CD8-positive, alpha-beta memory T cell (primary cell): ENCODE measurements at regions not wholly inside any gene's neighbourhood (a gene's known extent, or its start where the extent isn't known, plus 50 kb on each side); places are given as distances from the start of the nearest gene placed in this dataset.

Source experiments
- CTCF ChIA-PET: fragments of 350-600 bp; sonication (Branson Sonifier 250); formaldehyde crosslinking; loops from one replicate; lab custom pipeline; 2021; ENCODE audit warnings: antibody characterized with exemption; lab: Charles Lee
- POLR2A ChIA-PET: fragments of 350-600 bp; sonication (Branson Sonifier 250); formaldehyde crosslinking; loops from one replicate; lab custom pipeline; 2021; ENCODE audit warnings: antibody characterized with exemption; lab: Charles Lee
- DNase-seq, 5 donors: peaks; one replicate each; pipeline versions ENCODE4 v3.0.0 to v3.0.0-alpha.2; 2020 to 2022; ENCODE audit warnings: mixed read lengths in 1 of 5
- H3K27ac ChIP-seq: one replicate; pipeline ENCODE4 v1.7.0; 2013; ENCODE audit warnings: low read depth, mild to moderate bottlenecking, low read length, moderate library complexity
- H3K27me3 ChIP-seq: 2 replicates; pipeline ENCODE4 v1.7.0; 2013; ENCODE audit warnings: low read length, mild to moderate bottlenecking; ENCODE audit not compliant: insufficient read depth, poor library complexity, severe bottlenecking
- H3K36me3 ChIP-seq: 2 replicates; pipeline ENCODE4 v1.7.0; 2013; ENCODE audit warnings: mild to moderate bottlenecking, low read length, moderate library complexity; ENCODE audit not compliant: insufficient read depth
- H3K4me1 ChIP-seq: 2 replicates; pipeline ENCODE4 v1.7.0; 2013; ENCODE audit warnings: mild to moderate bottlenecking, low read length, moderate library complexity; ENCODE audit not compliant: insufficient read depth
- H3K4me3 ChIP-seq: 2 replicates; pipeline ENCODE4 v1.7.0; 2013; ENCODE audit warnings: mild to moderate bottlenecking, low read length
- H3K9me3 ChIP-seq: 2 replicates; pipeline ENCODE4 v1.7.0; 2013; ENCODE audit warnings: mild to moderate bottlenecking, low read length
- H3K27ac Mint-ChIP-seq, 8 donors: one replicate each; pipeline ENCODE4 v1.8.0; 2020 to 2021; ENCODE audit warnings: mixed read lengths in 8 of 8, mild to moderate bottlenecking in 6 of 8, inconsistent platforms in 3 of 8, moderate library complexity in 3 of 8
- H3K27me3 Mint-ChIP-seq, 2 donors: one replicate each; pipeline ENCODE4 v1.8.0; 2020 to 2021; ENCODE audit warnings: mixed read lengths in 2 of 2, mild to moderate bottlenecking in 1 of 2, moderate library complexity in 1 of 2
- H3K36me3 Mint-ChIP-seq, 3 donors: one replicate each; pipeline ENCODE4 v1.8.0; 2020 to 2021; ENCODE audit warnings: mixed read lengths in 3 of 3, inconsistent platforms in 1 of 3, mild to moderate bottlenecking in 1 of 3
- H3K4me1 Mint-ChIP-seq, 3 donors: one replicate each; pipeline ENCODE4 v1.8.0; 2020 to 2021; ENCODE audit warnings: mixed read lengths in 3 of 3, inconsistent platforms in 1 of 3, mild to moderate bottlenecking in 1 of 3
- H3K4me3 Mint-ChIP-seq, 7 donors: one replicate each; pipeline ENCODE4 v1.8.0; 2020 to 2021; ENCODE audit warnings: mixed read lengths in 7 of 7, mild to moderate bottlenecking in 6 of 7, moderate library complexity in 4 of 7, inconsistent platforms in 2 of 7
- H3K9me3 Mint-ChIP-seq, 5 donors: one replicate each; pipeline ENCODE4 v1.8.0; 2020 to 2022; ENCODE audit warnings: mixed read lengths in 5 of 5, mild to moderate bottlenecking in 3 of 5, moderate library complexity in 2 of 5, inconsistent platforms in 1 of 5

GRCh38 chr11:116636341-116636929 lies 136.4 kb downstream of the BUD13 start:
- H3K27ac Mint-ChIP-seq, result no peak overlapping the region
- no peaks in the 10 kb centered on the region for H3K4me1 ChIP-seq
- H3K27me3 ChIP-seq, result no peaks in the 10 kb centered on the region
- no peaks in the 10 kb centered on the region for H3K4me1 Mint-ChIP-seq
- H3K9me3 Mint-ChIP-seq, result peaks cover 0 to 3% (median 0%) of the 10 kb centered on the region in 5 donors
- H3K4me3 ChIP-seq, result no peak overlapping the region
- no peak for DNase-seq
- peaks cover 8 to 31% of the 10 kb centered on the region in 2 donors for H3K27me3 Mint-ChIP-seq
- H3K4me3 Mint-ChIP-seq, result no peak overlapping the region
- no peaks in the 10 kb centered on the region for H3K9me3 ChIP-seq
- ChIA-PET POLR2A (no interaction called here), CTCF (no interaction called here)
- no peak overlapping the region for H3K27ac ChIP-seq
- no peaks in the 10 kb centered on the region for H3K36me3 ChIP-seq
- H3K36me3 Mint-ChIP-seq, result no peaks in the 10 kb centered on the region

GRCh38 chr11:116631201-116631600 lies 141.6 kb downstream of the BUD13 start:
- no peaks in the 10 kb centered on the region for H3K36me3 ChIP-seq
- H3K4me1 Mint-ChIP-seq, result no peaks in the 10 kb centered on the region
- H3K9me3 ChIP-seq, result no peaks in the 10 kb centered on the region
- H3K27ac ChIP-seq, result no peak overlapping the region
- no peak overlapping the region for H3K4me3 Mint-ChIP-seq
- H3K27ac Mint-ChIP-seq, result no peak overlapping the region
- H3K4me1 ChIP-seq, result no peaks in the 10 kb centered on the region
- peaks cover 8 to 34% of the 10 kb centered on the region in 2 donors for H3K27me3 Mint-ChIP-seq
- POLR2A ChIA-PET, result no interaction called here
- no peaks in the 10 kb centered on the region for H3K36me3 Mint-ChIP-seq
- H3K9me3 Mint-ChIP-seq, result peaks cover 0 to 5% (median 3%) of the 10 kb centered on the region in 5 donors
- CTCF ChIA-PET, result no interaction called here
- DNase-seq, result no peak
- no peaks in the 10 kb centered on the region for H3K27me3 ChIP-seq
- H3K4me3 ChIP-seq, result no peak overlapping the region

GRCh38 chr11:116618461-116618860 lies 154.3 kb downstream of the BUD13 start:
- CTCF ChIA-PET, result no interaction called here
- H3K4me3 ChIP-seq, result no peak overlapping the region
- H3K27ac ChIP-seq, result no peak overlapping the region
- H3K4me1 ChIP-seq, result no peaks in the 10 kb centered on the region
- Mint-ChIP-seq H3K36me3 (no peaks in the 10 kb centered on the region), H3K4me1 (no peaks in the 10 kb centered on the region), H3K27me3 (peaks cover 2 to 30% of the 10 kb centered on the region in 2 donors), H3K9me3 (no peaks in the 10 kb centered on the region), H3K27ac (no peak overlapping the region), H3K4me3 (no peak overlapping the region)
- no peaks in the 10 kb centered on the region for H3K27me3 ChIP-seq
- no peak for DNase-seq
- H3K36me3 ChIP-seq, result no peaks in the 10 kb centered on the region
- POLR2A ChIA-PET, result no interaction called here
- no peaks in the 10 kb centered on the region for H3K9me3 ChIP-seq

GRCh38 chr11:116615211-116615865 lies 157.4 kb downstream of the BUD13 start:
- H3K27ac ChIP-seq, result no peak overlapping the region
- Mint-ChIP-seq H3K27me3 (peaks cover 0 to 27% of the 10 kb centered on the region in 2 donors), H3K36me3 (no peaks in the 10 kb centered on the region), H3K27ac (peak overlapping the region in 1 of 8 donors; percentile 64), H3K9me3 (peaks cover 0 to 2% (median 0%) of the 10 kb centered on the region in 5 donors), H3K4me1 (no peaks in the 10 kb centered on the region), H3K4me3 (no peak overlapping the region)
- H3K27me3 ChIP-seq, result no peaks in the 10 kb centered on the region
- no peak overlapping the region for H3K4me3 ChIP-seq
- no peaks in the 10 kb centered on the region for H3K36me3 ChIP-seq
- ChIA-PET POLR2A (no interaction called here), CTCF (no interaction called here)
- DNase-seq, result no peak
- no peaks in the 10 kb centered on the region for H3K9me3 ChIP-seq
- H3K4me1 ChIP-seq, result no peaks in the 10 kb centered on the region

- CTCF ChIA-PET, result no interaction called here
- Mint-ChIP-seq H3K36me3 (no peaks in the 10 kb centered on the region), H3K27me3 (peaks cover 3 to 26% of the 10 kb centered on the region in 2 donors), H3K4me3 (no peak overlapping the region), H3K9me3 (peaks cover 0 to 2% (median 0%) of the 10 kb centered on the region in 5 donors), H3K27ac (no peak overlapping the region), H3K4me1 (no peaks in the 10 kb centered on the region)
- Histone ChIP-seq H3K36me3 (no peaks in the 10 kb centered on the region), H3K27ac (no peak overlapping the region), H3K4me1 (no peaks in the 10 kb centered on the region), H3K4me3 (no peak overlapping the region), H3K27me3 (no peaks in the 10 kb centered on the region), H3K9me3 (no peaks in the 10 kb centered on the region)
- POLR2A ChIA-PET, result no interaction called here
- DNase-seq, result no peak
Measured at GRCh38 chr11:116614306-116615210, 158.2 kb downstream of the BUD13 start.

GRCh38 chr11:116613206-116613875 lies 159.4 kb downstream of the BUD13 start:
- Histone ChIP-seq H3K9me3 (no peaks in the 10 kb centered on the region), H3K4me3 (no peak overlapping the region), H3K27me3 (no peaks in the 10 kb centered on the region), H3K4me1 (no peaks in the 10 kb centered on the region), H3K27ac (no peak overlapping the region), H3K36me3 (no peaks in the 10 kb centered on the region)
- Mint-ChIP-seq H3K27me3 (peaks cover 7 to 32% of the 10 kb centered on the region in 2 donors), H3K36me3 (no peaks in the 10 kb centered on the region), H3K4me3 (no peak overlapping the region), H3K27ac (peak overlapping the region in 1 of 8 donors; percentile 75), H3K9me3 (peaks cover 0 to 2% (median 0%) of the 10 kb centered on the region in 5 donors), H3K4me1 (no peaks in the 10 kb centered on the region)
- ChIA-PET POLR2A (no interaction called here), CTCF (no interaction called here)
- DNase-seq, result no peak

GRCh38 chr11:116611998-116612620 lies 160.7 kb downstream of the BUD13 start:
- no peak for DNase-seq
- Mint-ChIP-seq H3K27me3 (peaks cover 11 to 45% of the 10 kb centered on the region in 2 donors), H3K9me3 (peaks cover 0 to 2% (median 0%) of the 10 kb centered on the region in 5 donors), H3K4me3 (no peak overlapping the region), H3K36me3 (no peaks in the 10 kb centered on the region), H3K27ac (no peak overlapping the region), H3K4me1 (no peaks in the 10 kb centered on the region)
- no peaks in the 10 kb centered on the region for H3K36me3 ChIP-seq
- H3K9me3 ChIP-seq, result no peaks in the 10 kb centered on the region
- no peaks in the 10 kb centered on the region for H3K27me3 ChIP-seq
- CTCF ChIA-PET, result no interaction called here
- H3K4me1 ChIP-seq, result no peaks in the 10 kb centered on the region
- no peak overlapping the region for H3K4me3 ChIP-seq
- no peak overlapping the region for H3K27ac ChIP-seq
- POLR2A ChIA-PET, result no interaction called here
